GM12878 (cell line): ENCODE measurements at regions not wholly inside any gene's neighbourhood (a gene's known extent, or its start where the extent isn't known, plus 50 kb on each side); places are given as distances from the start of the nearest gene placed in this dataset.

Experiments used
- ATAC-seq: fragments of 200-7000 bp; cut with Tn5 transposase; 3 replicates; pipeline ENCODE4 v1.9.1; 2020; ENCODE audit warnings: mild to moderate bottlenecking, moderate library complexity
- BruUV-seq: library from RNA; stranded (reverse); fragments of 400-500 nt; replicated peaks from 2 replicates; lab custom pipeline; 2021; lab: Mats Ljungman, UMichigan
- CTCF ChIA-PET: fragments of 300-600 bp; sonication (Branson Sonifier 250); formaldehyde crosslinking; extraction: SDS; loops from one replicate; lab custom pipeline; 2021; ENCODE audit warnings: inconsistent platforms; lab: Yijun Ruan, JAX
- POLR2A ChIA-PET: fragments of 350-600 bp; formaldehyde crosslinking; extraction: SDS; loops from one replicate; lab custom pipeline; 2021; ENCODE audit warnings: inconsistent platforms; lab: Charles Lee
- RAD21 ChIA-PET: fragments of 300-600 bp; sonication (Branson Sonifier 250); formaldehyde crosslinking; loops from one replicate; lab custom pipeline; 2023; ENCODE audit warnings: antibody characterized with exemption; ENCODE audit not compliant: unreplicated experiment; lab: Charles Lee
- SMC1A ChIA-PET: fragments of 300-600 bp; sonication (Branson Sonifier 250); formaldehyde crosslinking; loops from one replicate; lab custom pipeline; 2023; ENCODE audit not compliant: unreplicated experiment, uncharacterized antibody; lab: Charles Lee
- DNase-seq: peaks from one replicate; pipeline ENCODE4 v3.0.0-alpha.2; 2011; ENCODE audit warnings: low read depth, low spot score
- FAIRE-seq: peaks from 3 replicates; lab custom pipeline; 2011; peaks lifted over from hg19 to GRCh38; lab: Jason Lieb, UNC
- H2AFZ ChIP-seq: 2 replicates; pipeline ENCODE4 v1.6.0; 2011; ENCODE audit warnings: low read depth, low read length, control low read depth; ENCODE audit not compliant: control insufficient read depth
- H3K27ac ChIP-seq: 2 replicates; pipeline ENCODE4 v1.5.1; 2011; ENCODE audit warnings: control low read depth; ENCODE audit not compliant: control insufficient read depth, insufficient read depth
- H3K27me3 ChIP-seq, 2 experiments: replicated peaks in 1 of 2; 2 replicates each; pipeline versions ENCODE4 v1.6.0 to v1.6.1; 2011; ENCODE audit warnings: low read length in 1 of 2; ENCODE audit not compliant: control insufficient read depth in 2 of 2, insufficient read depth in 2 of 2
- H3K36me3 ChIP-seq, 2 experiments: 2 replicates each; pipeline ENCODE4 v1.5.1; 2011; ENCODE audit warnings: low read length in 1 of 2; ENCODE audit not compliant: control insufficient read depth in 2 of 2, insufficient read depth in 2 of 2
- H3K4me1 ChIP-seq: 2 replicates; pipeline ENCODE4 v1.6.1; 2011; ENCODE audit warnings: mild to moderate bottlenecking, low read length, moderate library complexity, mixed read lengths; ENCODE audit not compliant: control insufficient read depth, insufficient read depth
- H3K4me2 ChIP-seq: 2 replicates; pipeline ENCODE4 v1.6.0; 2011; ENCODE audit warnings: control low read depth; ENCODE audit not compliant: control insufficient read depth, insufficient read depth
- H3K4me3 ChIP-seq: fragments of 200-600 bp; sonication (generic); 2 replicates; pipeline ENCODE4 v1.5.1; 2016
- H3K79me2 ChIP-seq: 2 replicates; pipeline ENCODE4 v1.6.0; 2011; ENCODE audit warnings: low read length; ENCODE audit not compliant: control insufficient read depth, insufficient read depth
- H3K9ac ChIP-seq: 2 replicates; pipeline ENCODE4 v1.8.0; 2011; ENCODE audit warnings: low read length, control low read depth, mixed read lengths; ENCODE audit not compliant: control insufficient read depth, insufficient read depth
- H3K9me3 ChIP-seq: replicated peaks from 3 replicates; pipeline ENCODE4 v1.5.1; 2011; ENCODE audit warnings: mild to moderate bottlenecking, low read length; ENCODE audit not compliant: control insufficient read depth, insufficient read depth
- H4K20me1 ChIP-seq: 2 replicates; pipeline ENCODE4 v1.6.0; 2011; ENCODE audit not compliant: control insufficient read depth, insufficient read depth
- ATF3 ChIP-seq: IDR thresholded peaks from 2 replicates; pipeline ENCODE4 v1.6.1; 2011; ENCODE audit warnings: low read depth, mild to moderate bottlenecking, low read length, moderate library complexity, borderline replicate concordance; ENCODE audit errors: extremely low read depth
- BCLAF1 ChIP-seq: fragments of 450-650 bp; IDR thresholded peaks from 2 replicates; pipeline ENCODE4 v1.6.1; 2017; ENCODE audit warnings: antibody characterized with exemption, mild to moderate bottlenecking, moderate library complexity
- E2F8 ChIP-seq: fragments of 450-650 bp; IDR thresholded peaks from 2 replicates; pipeline ENCODE4 v1.6.1; 2018; ENCODE audit warnings: mild to moderate bottlenecking, low read depth, moderate library complexity; ENCODE audit not compliant: partially characterized antibody
- HSF1 ChIP-seq: fragments of 150-350 bp; IDR thresholded peaks from 2 replicates; pipeline ENCODE4 v1.6.1; 2014; ENCODE audit warnings: mild to moderate bottlenecking, low read depth, low read length
- MXI1 ChIP-seq: fragments of 150-350 bp; IDR thresholded peaks from 2 replicates; pipeline ENCODE4 v1.6.1; 2011; ENCODE audit warnings: low read depth, mild to moderate bottlenecking, inconsistent platforms, low read length, improper control_type of control experiment
- PML ChIP-seq: IDR thresholded peaks from 2 replicates; pipeline ENCODE4 v1.6.1; 2012; ENCODE audit warnings: low read length, inconsistent platforms
- POLR2AphosphoS5 ChIP-seq: IDR thresholded peaks from 2 replicates; pipeline ENCODE4 v1.6.1; 2011; ENCODE audit warnings: mild to moderate bottlenecking, low read length, inconsistent platforms
- RUNX3 ChIP-seq: IDR thresholded peaks from 2 replicates; pipeline ENCODE4 v1.6.1; 2012; ENCODE audit warnings: low read length, inconsistent platforms
- SMAD1 ChIP-seq: fragments of 450-650 bp; IDR thresholded peaks from 2 replicates; pipeline ENCODE4 v1.6.1; 2018; ENCODE audit warnings: mild to moderate bottlenecking, low read depth; ENCODE audit not compliant: partially characterized antibody
- YBX1 ChIP-seq: fragments of 450-650 bp; IDR thresholded peaks from 2 replicates; pipeline ENCODE4 v1.6.1; 2016; ENCODE audit warnings: antibody characterized with exemption
- ZNF274 ChIP-seq: IDR thresholded peaks from one replicate; pipeline ENCODE4 v1.8.0; 2011; ENCODE audit not compliant: insufficient read length, insufficient read depth
- ZNF592 ChIP-seq: fragments of 450-650 bp; IDR thresholded peaks from 2 replicates; pipeline ENCODE4 v1.6.1; 2017; ENCODE audit warnings: mild to moderate bottlenecking, moderate library complexity
- WGBS: methylation state at CpG from one replicate; pipeline ENCODE4 v1.1.6; 2016; ENCODE audit warnings: low lambda C conversion rate; ENCODE audit not compliant: insufficient replicate concordance, insufficient coverage; ENCODE audit errors: missing lambda C conversion rate; 5-methylcytosine and 5-hydroxymethylcytosine counted together
- in situ Hi-C: fragments of 300-500 bp; cut with MboI; formaldehyde crosslinking; loops from 9 replicates; pipeline ENCODE4 v1.14.3; 2018; ENCODE audit warnings: mixed read lengths
- intact Hi-C: fragments of 100-400 bp; cut with micrococcal nuclease; formaldehyde crosslinking; loops from one replicate; pipeline ENCODE4 v1.14.2; 2022; ENCODE audit not compliant: unreplicated experiment

- Histone ChIP-seq H2AFZ (no peak overlapping the region), H3K4me1 (no peaks in the 10 kb centered on the region), H3K36me3 (no peaks in the 10 kb centered on the region), H3K9ac (no peak overlapping the region), H3K9me3 (no peaks in the 10 kb centered on the region), H4K20me1 (no peaks in the 10 kb centered on the region), H3K4me2 (no peak overlapping the region), H3K4me3 (no peak overlapping the region), H3K27me3 (no peaks in the 10 kb centered on the region), H3K79me2 (no peaks in the 10 kb centered on the region), H3K27ac (no peak overlapping the region)
- ChIA-PET POLR2A (no interaction called here), CTCF (no interaction called here), RAD21 (no interaction called here), SMC1A (no interaction called here)
- DNase-seq (no peak), ATAC-seq (no peak), FAIRE-seq (no peak)
- intact Hi-C loops = no loop called here
- WGBS = 24% methylated on average over 18 of the region's 19 CpGs
- in situ Hi-C loops = no loop called here
- BruUV-seq = no TSS peak
- no peak for TF ChIP-seq HSF1
- TF ChIP-seq BCLAF1 = no peak
- no peak for TF ChIP-seq E2F8
- no peak for TF ChIP-seq PML
- TF ChIP-seq POLR2AphosphoS5 = no peak
- TF ChIP-seq ZNF274 = no peak
- TF ChIP-seq YBX1 = no peak
- no peak for TF ChIP-seq RUNX3
- TF ChIP-seq SMAD1 = no peak
- no peak for TF ChIP-seq ATF3
- TF ChIP-seq MXI1 = no peak
- no peak for TF ChIP-seq ZNF592
These were observed 56.1 kb upstream of the ADGRA1 start for GRCh38 chr10:133031541-133032125.
